Left ventricle myocardium inferior (tissue), 1 donor: ENCODE measurements at regions not wholly inside any gene's neighbourhood (a gene's known extent, or its start where the extent isn't known, plus 50 kb on each side); places are given as distances from the start of the nearest gene placed in this dataset.
"Not testable (repeated sequence)": the region's sequence is repeated elsewhere in the genome, so short reads cannot be mapped to it uniquely, and the experiment has no call there.

Experiments used
- DNase-seq: peaks from one replicate; pipeline ENCODE4 v3.0.0-alpha.2; 2020
- H3K27ac ChIP-seq: fragments of 200-600 bp; replicated peaks from 2 replicates; pipeline ENCODE4 v1.8.0; 2021
- H3K27me3 ChIP-seq: fragments of 200-600 bp; 2 replicates; pipeline ENCODE4 v1.8.0; 2021; ENCODE audit warnings: low read depth
- H3K36me3 ChIP-seq: fragments of 200-600 bp; 2 replicates; pipeline ENCODE4 v1.8.0; 2021
- H3K4me1 ChIP-seq: fragments of 200-600 bp; 2 replicates; pipeline ENCODE4 v1.8.0; 2021
- H3K4me3 ChIP-seq: fragments of 200-600 bp; 2 replicates; pipeline ENCODE4 v1.8.0; 2021; ENCODE audit warnings: mild to moderate bottlenecking, moderate library complexity
- H3K9me3 ChIP-seq: fragments of 200-600 bp; replicated peaks from 2 replicates; pipeline ENCODE4 v1.8.0; 2021
- CTCF ChIP-seq: fragments of 200-600 bp; IDR thresholded peaks from 2 replicates; pipeline ENCODE4 v1.8.0; 2021; ENCODE audit warnings: antibody characterized with exemption, mild to moderate bottlenecking, borderline replicate concordance
- intact Hi-C: fragments of 100-400 bp; cut with micrococcal nuclease; formaldehyde crosslinking; loops from one replicate; pipeline ENCODE4 v1.11.0; 2022
- donor health status: DM: no; HTN: yes; CAD: no; lungs with severe emphysema.

- H3K4me1 ChIP-seq: no peaks in the 10 kb centered on the region
- DNase-seq: no peak
- peaks cover 100% of the 10 kb centered on the region for H3K9me3 ChIP-seq
- no peaks in the 10 kb centered on the region for H3K36me3 ChIP-seq
- H3K27ac ChIP-seq: no peak overlapping the region
- H3K4me3 ChIP-seq: no peak overlapping the region
- no peak for TF ChIP-seq CTCF
- no peaks in the 10 kb centered on the region for H3K27me3 ChIP-seq
- intact Hi-C loops: no loop called here
These were observed 1106.0 kb downstream of the RPIA start for GRCh38 chr2:89797320-89798038.

- H3K36me3 ChIP-seq, H3K4me3 ChIP-seq, intact Hi-C loops, H3K27ac ChIP-seq, H3K27me3 ChIP-seq, DNase-seq, H3K4me1 ChIP-seq: not testable (repeated sequence)
- H3K9me3 ChIP-seq: peaks cover 100% of the 10 kb centered on the region
These were observed 1109.7 kb downstream of the RPIA start for GRCh38 chr2:89801207-89801606.

- H3K9me3 ChIP-seq: peaks cover 74% of the 10 kb centered on the region
- H3K4me1 ChIP-seq, H3K27me3 ChIP-seq, H3K36me3 ChIP-seq, intact Hi-C loops, H3K4me3 ChIP-seq, DNase-seq, H3K27ac ChIP-seq: not testable (repeated sequence)
These were observed 1114.9 kb downstream of the RPIA start for GRCh38 chr2:89806363-89806762.

- intact Hi-C loops: no loop called here
- no peaks in the 10 kb centered on the region for H3K36me3 ChIP-seq
- DNase-seq: no peak
- H3K4me3 ChIP-seq: no peak overlapping the region
- no peak overlapping the region for H3K27ac ChIP-seq
- H3K4me1 ChIP-seq: no peaks in the 10 kb centered on the region
- no peaks in the 10 kb centered on the region for H3K27me3 ChIP-seq
- TF ChIP-seq CTCF: no peak
- H3K9me3 ChIP-seq: peaks cover 24% of the 10 kb centered on the region
These were observed 1119.8 kb downstream of the RPIA start for GRCh38 chr2:89811295-89811694.

GRCh38 chr2:89811910-89812309 lies 1120.4 kb downstream of the RPIA start:
- peaks cover 18% of the 10 kb centered on the region for H3K9me3 ChIP-seq
- H3K27me3 ChIP-seq, H3K36me3 ChIP-seq, DNase-seq, H3K27ac ChIP-seq, H3K4me1 ChIP-seq, H3K4me3 ChIP-seq, intact Hi-C loops: not testable (repeated sequence)

GRCh38 chr2:89814359-89814758 lies 1122.9 kb downstream of the RPIA start:
- H3K9me3 ChIP-seq, H3K27me3 ChIP-seq, H3K27ac ChIP-seq, H3K4me3 ChIP-seq, DNase-seq, H3K36me3 ChIP-seq, H3K4me1 ChIP-seq, intact Hi-C loops: not testable (repeated sequence)

GRCh38 chr2:89818873-89819272 lies 1127.4 kb downstream of the RPIA start:
- TF ChIP-seq CTCF: no peak
- DNase-seq: no peak
- H3K4me1 ChIP-seq: no peaks in the 10 kb centered on the region
- no peaks in the 10 kb centered on the region for H3K9me3 ChIP-seq
- no peaks in the 10 kb centered on the region for H3K27me3 ChIP-seq
- H3K36me3 ChIP-seq: no peaks in the 10 kb centered on the region
- H3K4me3 ChIP-seq: no peak overlapping the region
- intact Hi-C loops: no loop called here
- no peak overlapping the region for H3K27ac ChIP-seq

GRCh38 chr2:89819809-89820208 lies 1128.3 kb downstream of the RPIA start:
- H3K36me3 ChIP-seq: no peaks in the 10 kb centered on the region
- intact Hi-C loops: no loop called here
- no peak for DNase-seq
- no peaks in the 10 kb centered on the region for H3K27me3 ChIP-seq
- no peak overlapping the region for H3K4me3 ChIP-seq
- no peaks in the 10 kb centered on the region for H3K4me1 ChIP-seq
- no peak overlapping the region for H3K27ac ChIP-seq
- H3K9me3 ChIP-seq: no peaks in the 10 kb centered on the region
- TF ChIP-seq CTCF: no peak
